Neural progenitor cell (in vitro differentiated cells): ENCODE measurements at regions not wholly inside any gene's neighbourhood (a gene's known extent, or its start where the extent isn't known, plus 50 kb on each side); places are given as distances from the start of the nearest gene placed in this dataset.

Source experiments
- CTCF ChIP-seq: fragments of 200-600 bp; sonication (generic); IDR thresholded peaks from 2 replicates; pipeline ENCODE4 v1.5.1; 2017; ENCODE audit warnings: antibody characterized with exemption, mild to moderate bottlenecking
- EZH2 ChIP-seq: fragments of 200-600 bp; sonication (generic); IDR thresholded peaks from 2 replicates; pipeline ENCODE4 v1.6.1; 2017; ENCODE audit warnings: antibody characterized with exemption, mild to moderate bottlenecking, moderate library complexity
- EZH2phosphoT487 ChIP-seq: fragments of 200-600 bp; sonication (generic); IDR thresholded peaks from 2 replicates; pipeline ENCODE4 v1.6.1; 2017; ENCODE audit warnings: antibody characterized with exemption

DNA sequence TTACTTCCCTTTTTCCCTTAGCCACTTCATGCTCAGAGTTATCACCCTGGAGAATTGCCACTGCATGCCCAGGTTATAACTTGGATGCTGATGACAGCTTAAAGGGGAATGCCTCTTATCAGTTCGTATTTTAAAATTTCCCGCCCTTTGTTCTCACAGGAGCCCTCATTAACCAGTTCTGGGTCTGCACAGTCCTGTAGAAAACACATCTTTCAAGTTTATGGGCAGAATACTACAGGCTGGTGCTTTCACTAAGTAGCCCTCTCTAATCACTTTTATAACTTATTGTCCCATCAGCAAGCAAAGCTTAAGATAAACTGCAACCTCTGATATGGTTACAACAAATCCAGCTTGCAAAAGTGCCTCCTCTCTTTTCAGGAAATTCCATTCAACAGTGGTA lies 587.3 kb upstream of the UBE2E2 start:
- TF ChIP-seq CTCF (no peak), EZH2 (no peak), EZH2phosphoT487 (no peak)
